SJCRH30 (cell line): ENCODE measurements at regions not wholly inside any gene's neighbourhood (a gene's known extent, or its start where the extent isn't known, plus 50 kb on each side); places are given as distances from the start of the nearest gene placed in this dataset.

Experiments used
- DNase-seq, 2 experiments: peaks; one replicate each; pipeline ENCODE4 v3.0.0-alpha.2; 2015 to 2020
- H3K27ac ChIP-seq: fragments of 250-450 bp; sonication (Bioruptor Pico); 2 replicates; pipeline ENCODE4 v1.5.1; 2020; ENCODE audit warnings: mild to moderate bottlenecking, moderate library complexity
- H3K27me3 ChIP-seq: fragments of 250-450 bp; sonication (Bioruptor Pico); 2 replicates; pipeline ENCODE4 v1.5.1; 2020; ENCODE audit warnings: mild to moderate bottlenecking, moderate library complexity
- H3K36me3 ChIP-seq: fragments of 250-450 bp; sonication (Bioruptor Pico); 2 replicates; pipeline ENCODE4 v1.5.1; 2020; ENCODE audit warnings: mild to moderate bottlenecking, moderate library complexity
- H3K4me1 ChIP-seq: fragments of 250-450 bp; sonication (Bioruptor Pico); 2 replicates; pipeline ENCODE4 v1.5.1; 2020; ENCODE audit warnings: mild to moderate bottlenecking, moderate library complexity
- H3K4me3 ChIP-seq: fragments of 250-450 bp; sonication (Bioruptor Pico); 2 replicates; pipeline ENCODE4 v1.5.1; 2020; ENCODE audit warnings: mild to moderate bottlenecking, moderate library complexity
- H3K9me3 ChIP-seq: fragments of 250-450 bp; sonication (Bioruptor Pico); replicated peaks from 2 replicates; pipeline ENCODE4 v1.5.1; 2020; ENCODE audit warnings: mild to moderate bottlenecking, moderate library complexity

- DNase-seq: no peak
- no peak overlapping the region for H3K4me3 ChIP-seq
- H3K9me3 ChIP-seq: no peaks in the 10 kb centered on the region
- no peaks in the 10 kb centered on the region for H3K27me3 ChIP-seq
- H3K4me1 ChIP-seq: no peaks in the 10 kb centered on the region
- no peaks in the 10 kb centered on the region for H3K36me3 ChIP-seq
- no peak overlapping the region for H3K27ac ChIP-seq
Measured at GRCh38 chr6:7468382-7469081, 72.9 kb upstream of the DSP start.

- no peak overlapping the region for H3K4me3 ChIP-seq
- H3K4me1 ChIP-seq: no peaks in the 10 kb centered on the region
- H3K27me3 ChIP-seq: no peaks in the 10 kb centered on the region
- no peak for DNase-seq
- H3K36me3 ChIP-seq: no peaks in the 10 kb centered on the region
- H3K9me3 ChIP-seq: no peaks in the 10 kb centered on the region
- no peak overlapping the region for H3K27ac ChIP-seq
Measured at GRCh38 chr6:7469696-7470095, 71.8 kb upstream of the DSP start.

- Histone ChIP-seq H3K4me1 (no peaks in the 10 kb centered on the region), H3K27me3 (no peaks in the 10 kb centered on the region), H3K9me3 (no peaks in the 10 kb centered on the region), H3K36me3 (no peaks in the 10 kb centered on the region), H3K4me3 (no peak overlapping the region), H3K27ac (no peak overlapping the region)
- DNase-seq: no peak
Measured at GRCh38 chr6:7471171-7471570, 70.3 kb upstream of the DSP start.

- no peaks in the 10 kb centered on the region for H3K9me3 ChIP-seq
- H3K4me3 ChIP-seq: no peak overlapping the region
- no peaks in the 10 kb centered on the region for H3K4me1 ChIP-seq
- no peak for DNase-seq
- H3K36me3 ChIP-seq: no peaks in the 10 kb centered on the region
- no peak overlapping the region for H3K27ac ChIP-seq
- H3K27me3 ChIP-seq: no peaks in the 10 kb centered on the region
Measured at GRCh38 chr6:7473805-7474719, 67.4 kb upstream of the DSP start.

GRCh38 chr6:7475081-7475480 lies 66.4 kb upstream of the DSP start:
- no peaks in the 10 kb centered on the region for H3K4me1 ChIP-seq
- H3K4me3 ChIP-seq: no peak overlapping the region
- no peaks in the 10 kb centered on the region for H3K36me3 ChIP-seq
- DNase-seq: no peak
- H3K27me3 ChIP-seq: no peaks in the 10 kb centered on the region
- no peaks in the 10 kb centered on the region for H3K9me3 ChIP-seq
- no peak overlapping the region for H3K27ac ChIP-seq

GRCh38 chr6:7479801-7480266 lies 61.6 kb upstream of the DSP start:
- H3K27me3 ChIP-seq: no peaks in the 10 kb centered on the region
- H3K4me1 ChIP-seq: no peaks in the 10 kb centered on the region
- no peak overlapping the region for H3K4me3 ChIP-seq
- H3K36me3 ChIP-seq: no peaks in the 10 kb centered on the region
- peak in 1 of 2 experiments; percentile 4 for DNase-seq
- no peak overlapping the region for H3K27ac ChIP-seq
- H3K9me3 ChIP-seq: no peaks in the 10 kb centered on the region

- DNase-seq: no peak
- Histone ChIP-seq H3K4me3 (no peak overlapping the region), H3K4me1 (no peaks in the 10 kb centered on the region), H3K9me3 (no peaks in the 10 kb centered on the region), H3K36me3 (no peaks in the 10 kb centered on the region), H3K27ac (no peak overlapping the region), H3K27me3 (no peaks in the 10 kb centered on the region)
Measured at GRCh38 chr6:7484666-7485065, 56.8 kb upstream of the DSP start.

GRCh38 chr6:7486951-7487350 lies 54.5 kb upstream of the DSP start:
- Histone ChIP-seq H3K9me3 (no peaks in the 10 kb centered on the region), H3K4me1 (no peaks in the 10 kb centered on the region), H3K4me3 (no peak overlapping the region), H3K27ac (no peak overlapping the region), H3K27me3 (no peaks in the 10 kb centered on the region), H3K36me3 (no peaks in the 10 kb centered on the region)
- DNase-seq: no peak

GRCh38 chr6:7488494-7488893 lies 53.0 kb upstream of the DSP start:
- no peaks in the 10 kb centered on the region for H3K27me3 ChIP-seq
- H3K27ac ChIP-seq: no peak overlapping the region
- no peaks in the 10 kb centered on the region for H3K4me1 ChIP-seq
- DNase-seq: no peak
- no peaks in the 10 kb centered on the region for H3K36me3 ChIP-seq
- no peak overlapping the region for H3K4me3 ChIP-seq
- H3K9me3 ChIP-seq: no peaks in the 10 kb centered on the region

GRCh38 chr6:7489376-7489775 lies 52.1 kb upstream of the DSP start:
- H3K36me3 ChIP-seq: no peaks in the 10 kb centered on the region
- H3K27me3 ChIP-seq: no peaks in the 10 kb centered on the region
- H3K27ac ChIP-seq: no peak overlapping the region
- H3K9me3 ChIP-seq: no peaks in the 10 kb centered on the region
- H3K4me1 ChIP-seq: no peaks in the 10 kb centered on the region
- no peak overlapping the region for H3K4me3 ChIP-seq
- DNase-seq: no peak
